Choroid plexus epithelial cell (primary cell): ENCODE measurements at regions not wholly inside any gene's neighbourhood (a gene's known extent, or its start where the extent isn't known, plus 50 kb on each side); places are given as distances from the start of the nearest gene placed in this dataset.

Source experiments
- DNase-seq: peaks from one replicate; pipeline ENCODE4 v3.0.0-alpha.2; 2010; ENCODE audit warnings: low read depth
- H3K4me3 ChIP-seq: 2 replicates; pipeline ENCODE4 v1.5.1; 2011; ENCODE audit warnings: low read depth, mild to moderate bottlenecking, control low read depth, low read length, moderate library complexity
- TF ChIP-seq, protein P1 (sequence below): conservative IDR thresholded peaks from 2 replicates; pipeline ENCODE4 v1.5.1; 2011; ENCODE audit warnings: low read depth, mild to moderate bottlenecking, control low read depth, inconsistent platforms, low read length, moderate library complexity

DNA sequence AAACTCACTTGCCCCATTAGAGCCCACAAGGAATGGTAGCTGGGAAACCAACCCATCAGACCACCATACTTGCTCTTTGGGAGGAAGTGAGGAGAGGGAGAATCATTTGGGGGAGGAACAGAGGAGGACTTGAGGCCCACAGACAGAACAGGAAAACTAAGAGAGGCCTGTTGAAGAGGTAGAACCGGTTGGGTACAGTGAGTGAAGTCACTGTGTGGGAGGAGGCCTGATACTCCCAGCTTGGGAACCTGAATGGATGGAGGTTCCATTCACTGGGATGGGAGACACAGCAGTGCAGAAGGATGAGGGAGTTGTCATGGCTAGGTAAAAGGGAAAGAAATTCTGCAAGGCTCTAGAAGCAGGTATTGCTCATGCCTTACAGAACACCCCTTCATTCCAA lies 63.4 kb upstream of the PSEN2 start:
- TF ChIP-seq, protein P1, sequence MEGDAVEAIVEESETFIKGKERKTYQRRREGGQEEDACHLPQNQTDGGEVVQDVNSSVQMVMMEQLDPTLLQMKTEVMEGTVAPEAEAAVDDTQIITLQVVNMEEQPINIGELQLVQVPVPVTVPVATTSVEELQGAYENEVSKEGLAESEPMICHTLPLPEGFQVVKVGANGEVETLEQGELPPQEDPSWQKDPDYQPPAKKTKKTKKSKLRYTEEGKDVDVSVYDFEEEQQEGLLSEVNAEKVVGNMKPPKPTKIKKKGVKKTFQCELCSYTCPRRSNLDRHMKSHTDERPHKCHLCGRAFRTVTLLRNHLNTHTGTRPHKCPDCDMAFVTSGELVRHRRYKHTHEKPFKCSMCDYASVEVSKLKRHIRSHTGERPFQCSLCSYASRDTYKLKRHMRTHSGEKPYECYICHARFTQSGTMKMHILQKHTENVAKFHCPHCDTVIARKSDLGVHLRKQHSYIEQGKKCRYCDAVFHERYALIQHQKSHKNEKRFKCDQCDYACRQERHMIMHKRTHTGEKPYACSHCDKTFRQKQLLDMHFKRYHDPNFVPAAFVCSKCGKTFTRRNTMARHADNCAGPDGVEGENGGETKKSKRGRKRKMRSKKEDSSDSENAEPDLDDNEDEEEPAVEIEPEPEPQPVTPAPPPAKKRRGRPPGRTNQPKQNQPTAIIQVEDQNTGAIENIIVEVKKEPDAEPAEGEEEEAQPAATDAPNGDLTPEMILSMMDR: no peak
- H3K4me3 ChIP-seq: no peak overlapping the region
- DNase-seq: no peak

DNA sequence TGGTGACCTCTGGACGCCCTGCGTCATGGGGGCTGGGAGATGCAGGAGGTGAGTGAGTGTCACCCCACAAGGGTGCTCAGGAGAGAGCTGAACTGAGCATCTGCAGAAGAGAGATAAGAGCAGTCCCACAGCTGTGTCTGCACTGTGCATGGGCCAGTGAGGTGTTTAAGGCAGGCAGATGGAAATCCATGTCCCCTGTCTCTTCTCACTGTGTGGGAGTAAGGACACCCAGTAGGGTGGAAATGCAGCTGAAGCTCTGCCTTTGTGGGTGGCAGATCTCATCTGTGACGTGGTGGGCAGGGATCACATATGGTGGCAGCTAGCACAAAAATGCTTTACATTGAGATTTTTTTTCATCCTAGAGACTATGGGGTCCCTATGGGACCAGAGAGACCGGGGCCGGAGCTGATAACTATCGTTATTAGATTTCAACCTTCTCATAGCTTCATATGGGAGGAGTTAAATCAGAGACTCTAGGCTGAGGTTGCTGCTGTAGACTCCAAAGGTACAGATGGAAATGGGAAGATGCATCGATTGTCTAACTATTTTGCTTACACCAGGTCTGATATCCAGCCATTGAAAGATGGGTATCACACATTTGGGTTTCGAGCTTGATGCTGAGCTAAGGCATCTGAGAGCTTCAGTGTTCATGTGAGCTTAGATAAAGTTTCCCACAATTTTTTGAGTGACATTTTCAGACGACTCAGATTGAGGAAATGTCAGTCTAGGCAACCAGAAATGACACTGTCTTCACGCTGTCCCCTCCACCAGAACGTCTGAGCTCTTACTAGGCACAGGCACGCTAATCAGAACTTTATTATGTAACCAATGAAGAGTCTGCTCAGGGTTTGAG lies 65.3 kb upstream of the PSEN2 start:
- TF ChIP-seq, protein P1: no peak
- no peak for DNase-seq
- no peak overlapping the region for H3K4me3 ChIP-seq

DNA sequence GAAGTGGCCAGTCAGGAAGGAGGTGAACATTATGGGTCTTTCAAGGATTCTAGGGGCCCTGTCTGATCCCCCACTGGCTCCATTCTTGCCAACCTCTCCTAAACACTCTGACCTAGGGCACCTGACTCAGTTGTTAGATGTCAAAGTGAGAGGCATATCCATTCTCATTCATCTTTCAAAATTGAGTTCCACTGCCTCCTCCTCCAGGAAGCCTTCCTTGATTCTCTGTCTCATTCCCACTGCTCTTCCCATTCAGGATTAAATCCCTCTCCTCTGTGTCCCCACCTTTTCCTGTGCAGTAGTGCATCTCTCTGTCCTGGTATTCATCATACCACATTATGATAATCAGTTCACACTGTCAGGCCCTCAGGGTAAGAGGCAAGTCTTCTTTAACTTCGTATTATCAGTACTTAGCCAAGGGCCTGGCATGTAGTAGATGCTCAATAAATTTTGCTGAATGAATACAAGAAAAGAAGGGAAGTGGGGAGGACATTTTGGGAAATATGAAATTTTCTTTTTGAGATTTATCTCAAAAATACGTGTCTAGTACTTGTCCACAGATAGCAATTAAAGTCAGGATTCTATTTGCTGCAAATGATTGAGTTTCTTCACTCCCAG lies 61.8 kb upstream of the ITPKB start:
- no peak overlapping the region for H3K4me3 ChIP-seq
- TF ChIP-seq, protein P1: no peak
- DNase-seq: no peak

DNA sequence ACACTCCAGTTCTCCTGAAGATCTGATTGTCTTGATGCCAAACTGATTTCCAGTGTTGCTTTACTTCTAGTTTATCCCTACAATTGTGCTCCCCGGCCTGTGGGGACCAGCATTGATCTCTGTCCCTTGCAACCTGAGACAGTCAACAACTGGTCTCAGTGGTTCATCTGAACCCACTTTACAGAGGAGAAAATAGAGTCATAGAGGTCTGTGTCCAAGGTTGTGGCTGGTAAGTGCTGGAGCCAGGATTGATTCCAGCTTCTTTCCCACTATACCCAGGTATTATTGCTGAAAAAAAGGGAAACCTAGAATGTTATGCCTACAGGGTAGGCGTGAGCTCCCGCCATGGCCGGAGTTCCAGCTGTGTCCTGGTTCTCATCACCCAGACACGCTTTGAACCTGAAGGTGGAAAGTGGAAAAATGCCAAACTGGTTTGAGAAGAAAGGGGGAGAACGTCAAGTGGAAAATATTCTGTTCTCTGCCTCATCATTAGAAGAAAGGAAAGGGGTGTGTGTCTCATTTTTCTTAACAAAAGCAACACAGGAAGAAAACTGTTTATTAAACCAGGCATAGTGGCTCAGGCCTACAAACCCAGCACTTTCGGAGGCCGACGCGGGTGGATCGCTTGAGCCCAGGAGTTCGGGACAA lies 60.7 kb upstream of the ITPKB start:
- no peak overlapping the region for H3K4me3 ChIP-seq
- no peak for DNase-seq
- TF ChIP-seq, protein P1: no peak

DNA sequence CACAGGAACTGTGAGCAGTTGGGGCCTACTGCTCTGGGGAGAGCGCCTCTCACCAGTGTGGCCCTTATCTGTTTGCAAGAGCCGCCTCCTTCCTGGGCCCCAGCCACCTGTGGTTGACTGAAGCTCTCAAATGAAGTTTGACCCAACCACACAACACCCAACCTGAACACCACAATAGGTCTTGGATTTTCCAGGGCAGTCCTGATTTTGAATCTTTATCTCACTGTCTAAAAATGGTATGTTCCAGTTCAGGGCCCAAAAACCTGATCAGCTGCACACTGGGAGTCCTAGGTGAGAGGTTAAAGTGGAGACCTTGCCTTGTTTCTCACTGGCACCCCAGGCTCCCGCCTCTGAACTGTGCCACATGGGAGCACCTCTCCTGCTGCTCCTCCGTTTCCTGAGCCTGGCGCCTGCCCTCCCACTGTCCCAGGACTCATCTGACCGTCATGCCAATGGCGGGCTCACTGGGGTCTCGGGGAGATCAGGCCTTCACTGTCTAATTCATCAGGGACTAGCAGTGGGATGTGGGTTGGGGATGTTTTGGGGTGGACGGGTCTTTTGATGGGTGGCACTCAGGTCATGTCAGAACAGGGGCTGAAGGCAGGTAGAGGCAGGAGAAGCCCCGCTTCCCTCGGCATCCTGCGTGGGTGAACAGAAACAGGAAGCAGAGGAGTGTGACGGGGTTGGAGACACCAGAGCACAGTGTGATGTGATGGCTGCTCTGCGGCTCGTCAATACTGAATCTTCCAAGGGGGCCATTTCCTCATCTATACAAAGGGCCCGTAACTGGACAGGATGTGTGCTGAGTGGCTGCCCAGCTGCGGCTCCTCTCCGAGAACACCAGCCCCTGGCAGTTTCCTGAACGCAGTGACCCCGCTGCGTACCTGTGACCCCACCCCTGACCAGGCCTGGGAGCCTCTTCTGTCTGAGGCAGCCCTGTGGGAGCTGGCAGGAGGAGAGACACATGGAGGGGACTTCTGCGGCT lies 59.6 kb upstream of the ITPKB start:
- no peak for DNase-seq

DNA sequence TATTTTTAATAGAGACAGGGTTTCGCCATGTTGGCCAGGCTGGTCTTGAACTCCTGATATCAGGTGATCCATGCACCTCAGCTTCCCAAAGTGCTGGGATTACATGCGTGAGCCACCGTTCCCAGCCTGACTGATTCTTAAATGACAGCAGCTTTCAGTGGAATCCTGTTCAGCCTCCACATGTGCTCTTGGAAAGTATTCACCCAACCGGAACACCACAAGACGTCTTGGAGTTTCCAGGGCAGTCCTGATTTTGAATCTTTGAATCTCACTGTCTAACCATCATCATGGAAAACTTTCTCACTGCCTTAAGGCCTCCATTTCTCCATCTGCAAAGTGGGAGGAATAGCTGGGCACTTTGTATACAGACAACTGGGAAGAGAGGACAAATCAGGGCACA lies 58.1 kb upstream of the ITPKB start:
- TF ChIP-seq, protein P1: no peak
- DNase-seq: no peak
- no peak overlapping the region for H3K4me3 ChIP-seq

More for the DNA sequence above, 59.6 kb upstream of the ITPKB start:
- no peak overlapping the region for H3K4me3 ChIP-seq
- TF ChIP-seq, protein P1: no peak
